C4-2B (cell line): ENCODE measurements at regions not wholly inside any gene's neighbourhood (a gene's known extent, or its start where the extent isn't known, plus 50 kb on each side); places are given as distances from the start of the nearest gene placed in this dataset.

Experiments used
- CTCF ChIP-seq: fragments of 450-650 bp; conservative IDR thresholded peaks from 2 replicates; pipeline ENCODE4 v1.5.1; 2017; ENCODE audit warnings: mild to moderate bottlenecking
- ZFX ChIP-seq: fragments of 450-650 bp; IDR thresholded peaks from 2 replicates; pipeline ENCODE4 v1.6.1; 2017

DNA sequence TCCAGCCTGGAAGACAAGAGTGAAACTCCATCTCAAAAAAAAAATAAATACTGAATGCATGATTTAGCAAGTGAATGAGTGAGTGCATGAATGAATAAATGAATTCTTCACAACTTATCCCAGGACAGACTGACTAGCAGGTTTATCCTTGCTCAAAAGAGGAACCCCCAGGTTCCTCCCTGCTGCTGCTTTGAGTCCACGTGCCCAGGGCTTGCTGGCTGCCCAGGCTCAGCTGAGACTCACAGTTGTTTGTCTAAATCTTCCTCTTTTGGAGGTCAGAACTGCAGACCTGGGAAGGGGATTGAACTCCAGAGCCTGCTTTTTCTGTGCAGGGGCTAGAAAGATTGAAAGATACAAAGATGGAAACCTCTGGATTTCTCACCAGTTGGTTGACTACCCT, 117.4 kb upstream of the TMEM45B start:
- no peak for TF ChIP-seq CTCF
- no peak for TF ChIP-seq ZFX
